C4-2B (cell line): ENCODE measurements at regions not wholly inside any gene's neighbourhood (a gene's known extent, or its start where the extent isn't known, plus 50 kb on each side); places are given as distances from the start of the nearest gene placed in this dataset.

Experiments
- ZFX ChIP-seq: fragments of 450-650 bp; IDR thresholded peaks from 2 replicates; pipeline ENCODE4 v1.6.1; 2017
- TF ChIP-seq, protein P1 (sequence below): fragments of 450-650 bp; conservative IDR thresholded peaks from 2 replicates; pipeline ENCODE4 v1.5.1; 2017; ENCODE audit warnings: mild to moderate bottlenecking

- TF ChIP-seq, protein P1, sequence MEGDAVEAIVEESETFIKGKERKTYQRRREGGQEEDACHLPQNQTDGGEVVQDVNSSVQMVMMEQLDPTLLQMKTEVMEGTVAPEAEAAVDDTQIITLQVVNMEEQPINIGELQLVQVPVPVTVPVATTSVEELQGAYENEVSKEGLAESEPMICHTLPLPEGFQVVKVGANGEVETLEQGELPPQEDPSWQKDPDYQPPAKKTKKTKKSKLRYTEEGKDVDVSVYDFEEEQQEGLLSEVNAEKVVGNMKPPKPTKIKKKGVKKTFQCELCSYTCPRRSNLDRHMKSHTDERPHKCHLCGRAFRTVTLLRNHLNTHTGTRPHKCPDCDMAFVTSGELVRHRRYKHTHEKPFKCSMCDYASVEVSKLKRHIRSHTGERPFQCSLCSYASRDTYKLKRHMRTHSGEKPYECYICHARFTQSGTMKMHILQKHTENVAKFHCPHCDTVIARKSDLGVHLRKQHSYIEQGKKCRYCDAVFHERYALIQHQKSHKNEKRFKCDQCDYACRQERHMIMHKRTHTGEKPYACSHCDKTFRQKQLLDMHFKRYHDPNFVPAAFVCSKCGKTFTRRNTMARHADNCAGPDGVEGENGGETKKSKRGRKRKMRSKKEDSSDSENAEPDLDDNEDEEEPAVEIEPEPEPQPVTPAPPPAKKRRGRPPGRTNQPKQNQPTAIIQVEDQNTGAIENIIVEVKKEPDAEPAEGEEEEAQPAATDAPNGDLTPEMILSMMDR, result no peak
- no peak for TF ChIP-seq ZFX
These were observed 77.2 kb upstream of the IL1RAPL2 start for GRCh38 chrX:104488811-104489210.
